Fibroblast of skin of abdomen (primary cell): ENCODE measurements at regions not wholly inside any gene's neighbourhood (a gene's known extent, or its start where the extent isn't known, plus 50 kb on each side); places are given as distances from the start of the nearest gene placed in this dataset.

Experiments used
- DNase-seq: peaks from one replicate; pipeline ENCODE4 v3.0.0-alpha.2; 2013

GRCh38 chr2:100767810-100768806 is 51.8 kb upstream of the NPAS2 start:
- no peak for DNase-seq
